ENCODE measurements at regions not wholly inside any gene's neighbourhood (a gene's known extent, or its start where the extent isn't known, plus 50 kb on each side); places are given as distances from the start of the nearest gene placed in this dataset.

DNA sequence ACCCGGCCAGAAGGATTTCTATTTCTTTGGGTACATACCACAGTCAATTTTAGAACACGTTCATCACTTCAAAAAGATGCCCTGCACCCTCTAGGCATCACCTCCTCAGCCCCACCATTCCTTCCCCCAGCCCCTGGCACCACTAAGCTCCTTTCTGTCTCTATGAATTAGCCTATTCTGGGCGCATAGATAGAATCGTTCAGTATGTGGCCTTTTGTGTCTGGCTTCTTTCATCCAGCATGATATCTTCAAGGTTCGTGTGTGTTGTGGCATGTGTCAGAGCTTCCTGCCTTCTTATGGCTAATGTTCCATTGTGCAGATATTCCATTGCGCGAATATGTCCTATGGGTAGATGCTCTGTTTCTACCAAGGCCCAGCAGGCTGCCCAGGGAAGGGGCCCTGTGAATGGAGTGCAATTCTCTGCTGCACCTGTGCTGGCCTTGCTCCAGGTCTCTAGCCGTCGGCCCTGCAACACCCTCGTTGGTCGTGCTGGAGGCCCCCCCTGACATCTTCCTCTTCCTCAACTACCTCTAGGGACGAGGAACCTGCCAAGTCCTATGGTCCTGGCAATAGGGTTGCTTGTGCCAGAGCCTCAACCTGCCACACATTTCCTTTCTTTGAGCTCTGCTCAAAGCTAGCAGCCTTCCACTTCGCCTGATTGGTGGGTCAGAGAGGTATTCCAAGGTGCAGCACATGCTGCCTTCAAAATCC, 113.5 kb downstream of the RIPK4 start:
- no peak overlapping the region for H3K27ac ChIP-seq (ENCODE audit: low read depth)

DNA sequence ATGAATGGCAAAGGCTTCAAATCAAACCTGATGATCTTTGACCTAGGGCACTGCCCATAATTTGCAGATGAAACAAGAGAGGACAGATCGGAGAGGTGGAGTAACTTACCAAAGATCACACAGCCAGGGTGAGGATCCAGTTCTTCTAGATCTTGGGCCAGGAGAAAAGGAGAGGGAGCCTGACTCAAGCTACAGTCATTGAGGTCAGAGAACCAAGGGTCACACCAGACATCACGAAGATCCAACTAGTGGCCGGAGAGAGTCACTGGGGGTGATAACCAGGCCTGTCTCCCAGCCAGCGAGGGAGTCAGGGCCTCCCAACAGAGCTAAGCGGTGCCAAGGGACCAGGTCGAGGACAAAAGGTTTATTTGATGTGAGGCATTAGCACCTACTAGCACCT, 115.0 kb downstream of the RIPK4 start:
- Histone ChIP-seq H3K36me3 (ENCODE audit: insufficient read depth) (no peaks in the 10 kb centered on the region), H3K27ac (ENCODE audit: low read depth) (no peak overlapping the region), H3K4me3 (ENCODE audit: low read depth, low read length) (no peak overlapping the region), H3K4me1 (ENCODE audit: insufficient read depth) (no peaks in the 10 kb centered on the region)
- 84% methylated on average over 6 of the region's 6 CpGs for WGBS
- no peak for DNase-seq (ENCODE audit: extremely low spot score)

More for the DNA sequence above, 113.5 kb downstream of the RIPK4 start:
- 73% methylated on average over 13 of the region's 13 CpGs for WGBS
- no peak overlapping the region for H3K4me3 ChIP-seq (ENCODE audit: low read depth, low read length)
- H3K4me1 ChIP-seq (ENCODE audit: insufficient read depth), result no peaks in the 10 kb centered on the region
- no peaks in the 10 kb centered on the region for H3K36me3 ChIP-seq (ENCODE audit: insufficient read depth)
- DNase-seq (ENCODE audit: extremely low spot score), result no peak

DNA sequence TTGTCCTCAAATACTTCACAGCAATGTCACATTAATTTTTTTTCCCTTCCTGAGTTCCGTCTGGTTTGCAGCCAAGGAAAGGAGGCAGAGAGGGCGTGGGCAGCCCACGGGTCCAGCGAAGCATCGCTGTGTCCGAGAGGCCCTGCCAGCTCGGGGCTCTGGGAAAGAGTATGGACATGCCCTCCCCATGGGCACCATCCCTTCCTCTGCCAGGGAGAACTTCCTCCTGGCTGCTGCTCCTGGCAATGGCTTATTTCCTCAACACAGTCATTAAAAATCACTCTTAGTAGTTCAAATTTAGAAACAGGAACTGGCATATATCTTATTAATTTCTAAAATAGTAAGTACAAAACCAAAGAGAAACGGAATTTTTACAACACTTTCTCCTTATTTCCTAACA, 115.4 kb downstream of the RIPK4 start:
- H3K4me1 ChIP-seq (ENCODE audit: insufficient read depth), result no peaks in the 10 kb centered on the region
- no peaks in the 10 kb centered on the region for H3K36me3 ChIP-seq (ENCODE audit: insufficient read depth)
- no peak overlapping the region for H3K27ac ChIP-seq (ENCODE audit: low read depth)
- 59% methylated on average over 8 of the region's 8 CpGs for WGBS
- DNase-seq (ENCODE audit: extremely low spot score), result no peak
- H3K4me3 ChIP-seq (ENCODE audit: low read depth, low read length), result no peak overlapping the region

DNA sequence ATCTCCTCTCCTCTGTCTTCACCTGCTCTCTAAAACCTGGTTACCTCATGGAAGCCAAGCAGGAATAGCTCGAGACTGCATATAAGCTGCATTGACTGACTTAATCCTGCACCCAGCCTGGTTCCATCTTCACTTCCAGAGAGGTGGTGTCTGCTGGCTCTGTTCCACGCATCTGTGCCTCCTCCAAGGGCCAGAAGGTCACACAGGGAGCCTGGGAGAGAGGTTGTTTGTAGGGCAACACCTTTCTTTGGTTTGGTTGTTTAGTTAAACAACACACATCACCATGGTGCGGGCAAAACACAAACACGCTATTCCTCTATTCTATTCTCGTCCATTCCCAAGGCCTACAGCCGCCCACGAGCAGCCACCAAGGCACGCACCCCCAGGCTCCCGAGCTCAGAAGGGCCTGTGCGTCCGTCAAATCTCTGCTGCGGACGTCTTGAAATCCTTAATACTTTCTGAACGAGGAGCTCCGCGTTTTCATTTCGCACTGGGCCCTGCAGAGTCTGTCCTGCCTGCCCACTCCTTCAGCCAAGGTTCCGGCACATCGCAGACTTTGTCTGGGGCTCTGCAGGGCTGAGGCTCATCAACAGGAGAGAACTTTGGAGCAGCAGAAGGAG, 116.2 kb downstream of the RIPK4 start:
- no peak for DNase-seq (ENCODE audit: extremely low spot score)
- H3K4me1 ChIP-seq (ENCODE audit: insufficient read depth), result no peaks in the 10 kb centered on the region
- no peak overlapping the region for H3K27ac ChIP-seq (ENCODE audit: low read depth)

DNA sequence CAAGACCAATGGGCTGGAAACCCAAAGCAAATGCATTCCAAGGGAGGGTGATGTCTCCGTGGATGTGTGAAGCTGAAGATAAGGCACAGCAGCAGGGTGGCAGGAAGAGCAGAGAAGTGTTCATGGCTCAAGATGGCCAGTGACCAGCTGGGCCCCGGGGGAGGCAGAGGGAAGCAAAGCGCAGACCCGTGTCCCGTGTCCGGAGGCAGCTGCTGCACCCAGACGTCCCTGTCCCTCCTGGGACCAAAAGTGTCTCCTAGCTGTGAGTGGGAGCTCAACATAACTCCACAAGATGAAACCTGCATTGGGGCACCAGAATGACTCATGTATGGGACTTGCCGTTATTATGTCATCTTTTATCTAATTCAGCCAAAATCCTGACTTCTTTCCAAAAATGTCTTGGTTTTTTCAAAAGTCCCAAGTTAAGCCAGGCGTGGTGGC, 118.2 kb downstream of the RIPK4 start:
- no peaks in the 10 kb centered on the region for H3K36me3 ChIP-seq (ENCODE audit: insufficient read depth)
- H3K4me1 ChIP-seq (ENCODE audit: insufficient read depth), result no peaks in the 10 kb centered on the region
- 66% methylated on average over 9 of the region's 9 CpGs for WGBS
- no peak overlapping the region for H3K4me3 ChIP-seq (ENCODE audit: low read depth, low read length)
- H3K27ac ChIP-seq (ENCODE audit: low read depth), result no peak overlapping the region
- no peak for DNase-seq (ENCODE audit: extremely low spot score)

More for the DNA sequence above, 116.2 kb downstream of the RIPK4 start:
- H3K36me3 ChIP-seq (ENCODE audit: insufficient read depth), result no peaks in the 10 kb centered on the region
- no peak overlapping the region for H3K4me3 ChIP-seq (ENCODE audit: low read depth, low read length)
- 89% methylated on average over 19 of the region's 19 CpGs for WGBS

DNA sequence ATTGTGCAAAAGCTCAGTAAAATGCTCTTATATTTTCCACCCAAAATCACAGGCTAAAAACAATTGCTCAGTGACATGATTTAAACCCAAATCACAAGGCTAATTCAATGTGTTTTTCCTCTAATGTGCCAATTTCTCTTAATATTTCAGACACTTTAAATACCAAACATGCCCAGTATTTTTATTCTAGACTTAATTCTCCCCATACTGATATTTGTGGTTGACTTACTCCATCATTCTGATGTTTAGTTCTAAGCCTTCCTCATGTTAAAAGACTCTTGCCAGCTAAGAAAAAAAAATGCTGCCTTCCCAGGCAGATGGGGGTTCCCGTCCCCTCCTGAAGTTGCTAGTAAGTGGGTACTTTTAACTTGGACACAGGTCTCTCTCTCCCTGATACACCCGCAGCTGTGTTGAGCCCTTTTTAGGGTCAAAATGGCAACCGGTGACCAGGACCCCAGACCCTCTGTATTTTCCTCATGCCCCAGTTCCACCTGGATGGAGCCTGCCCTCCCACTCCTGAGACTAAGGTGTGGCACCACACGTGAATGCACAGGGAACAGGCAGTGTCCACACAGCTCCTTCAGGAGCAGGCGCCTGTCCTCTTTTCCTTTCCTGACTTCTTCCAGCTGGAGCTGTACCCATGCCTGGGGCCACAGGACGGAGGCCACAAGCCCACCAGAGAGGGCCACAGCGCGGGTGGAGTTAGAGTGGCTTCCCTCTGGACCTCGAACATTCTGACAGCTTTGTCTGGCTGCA, 118.9 kb downstream of the RIPK4 start:
- Histone ChIP-seq H3K27ac (ENCODE audit: low read depth) (no peak overlapping the region), H3K4me3 (ENCODE audit: low read depth, low read length) (no peak overlapping the region), H3K4me1 (ENCODE audit: insufficient read depth) (no peaks in the 10 kb centered on the region), H3K36me3 (ENCODE audit: insufficient read depth) (no peaks in the 10 kb centered on the region)
- 91% methylated on average over 9 of the region's 9 CpGs for WGBS
- DNase-seq (ENCODE audit: extremely low spot score), result no peak

DNA sequence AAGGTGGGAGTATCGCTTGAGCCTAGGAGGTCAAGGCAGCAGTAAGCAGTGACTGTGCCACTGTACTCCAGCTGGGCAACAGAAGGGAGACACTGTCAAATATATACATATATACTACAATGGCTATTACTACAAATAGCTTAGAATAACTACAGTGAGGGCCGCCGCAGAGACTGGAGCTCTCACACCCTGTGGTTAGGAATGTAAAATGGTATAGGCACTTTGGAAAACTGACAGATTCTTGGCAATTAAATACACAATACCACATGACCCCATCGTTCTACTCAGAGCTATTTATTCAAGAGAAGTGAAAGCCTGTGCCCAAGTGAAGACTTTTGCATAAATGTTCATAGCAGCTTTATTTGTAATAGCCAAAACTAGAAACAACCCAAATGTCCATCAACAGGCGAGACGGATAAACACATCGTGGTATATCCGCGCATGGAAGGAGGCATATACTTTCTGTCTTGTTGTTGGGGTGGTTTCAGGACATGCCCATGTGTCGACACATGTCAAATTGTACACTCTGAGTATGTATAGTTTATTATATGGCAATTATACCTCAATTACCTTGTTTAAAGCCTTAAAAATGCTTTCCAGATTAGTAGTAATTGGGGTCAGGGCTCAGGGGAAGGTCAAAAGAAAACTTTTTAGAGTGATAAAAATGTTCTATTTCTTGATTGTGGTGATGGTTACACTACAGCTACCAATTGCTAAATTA, 123.4 kb downstream of the RIPK4 start:
- H3K4me1 ChIP-seq (ENCODE audit: insufficient read depth), result no peaks in the 10 kb centered on the region
- DNase-seq (ENCODE audit: extremely low spot score), result no peak
- WGBS, result 84% methylated on average over 10 of the region's 10 CpGs
- H3K27ac ChIP-seq (ENCODE audit: low read depth), result no peak overlapping the region
- H3K4me3 ChIP-seq (ENCODE audit: low read depth, low read length), result no peak overlapping the region
- H3K36me3 ChIP-seq (ENCODE audit: insufficient read depth), result no peaks in the 10 kb centered on the region

DNA sequence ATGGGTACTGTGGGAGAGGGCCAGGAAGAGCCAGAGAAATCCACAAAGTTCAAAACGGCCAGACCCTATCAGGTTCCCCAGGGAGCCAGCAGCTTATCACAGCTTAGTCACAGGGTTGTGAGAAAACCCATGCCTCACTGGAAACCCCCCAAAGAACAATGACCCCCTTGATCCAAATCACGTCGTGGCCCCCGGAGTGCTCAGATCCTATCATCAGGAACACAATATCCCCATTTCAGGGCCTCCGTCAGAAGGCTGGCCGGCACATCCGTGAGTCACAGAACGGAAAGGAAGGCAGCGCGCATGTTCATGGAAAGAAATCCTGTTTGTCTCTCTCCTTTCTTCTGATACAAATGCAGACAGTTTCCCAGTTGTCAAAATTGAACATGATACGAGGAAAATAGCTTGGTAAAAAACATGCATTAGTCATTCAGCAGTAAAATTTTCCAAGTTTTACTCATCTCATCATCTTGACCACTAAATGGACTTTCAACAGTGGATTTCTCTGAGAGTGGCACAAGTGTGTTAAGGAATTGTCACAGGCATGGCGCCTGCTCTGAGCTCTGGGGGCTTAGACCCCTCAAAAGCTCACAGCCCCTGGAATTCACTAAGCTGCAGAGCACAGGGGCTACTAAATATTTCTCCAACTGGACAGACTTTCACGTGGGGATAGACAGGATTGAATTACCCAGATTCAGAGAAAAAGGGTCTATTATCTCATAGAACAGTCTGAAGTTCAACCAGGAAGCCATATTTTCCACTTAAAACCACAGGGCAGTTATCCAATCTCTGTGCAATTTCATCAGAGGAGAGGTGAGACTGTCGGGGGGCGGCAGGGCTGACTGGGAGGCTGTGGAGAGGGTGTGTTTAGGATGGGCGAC, 124.8 kb downstream of the RIPK4 start:
- H3K36me3 ChIP-seq (ENCODE audit: insufficient read depth), result no peaks in the 10 kb centered on the region
- DNase-seq (ENCODE audit: extremely low spot score), result no peak
- H3K4me3 ChIP-seq (ENCODE audit: low read depth, low read length), result no peak overlapping the region
- WGBS, result 39% methylated on average over 16 of the region's 16 CpGs
- H3K27ac ChIP-seq (ENCODE audit: low read depth), result no peak overlapping the region
- no peaks in the 10 kb centered on the region for H3K4me1 ChIP-seq (ENCODE audit: insufficient read depth)

DNA sequence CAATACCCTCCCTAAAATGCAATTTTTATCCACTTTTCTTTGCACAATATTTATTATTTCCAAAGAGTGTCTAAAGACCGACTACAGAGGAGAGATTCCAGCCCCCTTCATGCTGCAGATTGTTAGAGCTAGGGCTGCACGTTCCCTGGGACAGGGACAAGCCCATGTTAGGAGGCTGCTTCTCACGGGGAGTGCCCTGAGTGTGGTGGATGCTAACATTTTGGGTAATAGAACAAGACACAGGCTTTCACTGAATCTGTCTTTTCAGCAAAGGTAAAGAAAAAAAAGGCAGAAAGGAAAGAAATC, 125.4 kb downstream of the RIPK4 start:
- DNase-seq (ENCODE audit: extremely low spot score), result no peak
- Histone ChIP-seq H3K27ac (ENCODE audit: low read depth) (no peak overlapping the region), H3K36me3 (ENCODE audit: insufficient read depth) (no peaks in the 10 kb centered on the region), H3K4me3 (ENCODE audit: low read depth, low read length) (no peak overlapping the region), H3K4me1 (ENCODE audit: insufficient read depth) (no peaks in the 10 kb centered on the region)
- WGBS, result 44% methylated on average over 3 of the region's 3 CpGs

DNA sequence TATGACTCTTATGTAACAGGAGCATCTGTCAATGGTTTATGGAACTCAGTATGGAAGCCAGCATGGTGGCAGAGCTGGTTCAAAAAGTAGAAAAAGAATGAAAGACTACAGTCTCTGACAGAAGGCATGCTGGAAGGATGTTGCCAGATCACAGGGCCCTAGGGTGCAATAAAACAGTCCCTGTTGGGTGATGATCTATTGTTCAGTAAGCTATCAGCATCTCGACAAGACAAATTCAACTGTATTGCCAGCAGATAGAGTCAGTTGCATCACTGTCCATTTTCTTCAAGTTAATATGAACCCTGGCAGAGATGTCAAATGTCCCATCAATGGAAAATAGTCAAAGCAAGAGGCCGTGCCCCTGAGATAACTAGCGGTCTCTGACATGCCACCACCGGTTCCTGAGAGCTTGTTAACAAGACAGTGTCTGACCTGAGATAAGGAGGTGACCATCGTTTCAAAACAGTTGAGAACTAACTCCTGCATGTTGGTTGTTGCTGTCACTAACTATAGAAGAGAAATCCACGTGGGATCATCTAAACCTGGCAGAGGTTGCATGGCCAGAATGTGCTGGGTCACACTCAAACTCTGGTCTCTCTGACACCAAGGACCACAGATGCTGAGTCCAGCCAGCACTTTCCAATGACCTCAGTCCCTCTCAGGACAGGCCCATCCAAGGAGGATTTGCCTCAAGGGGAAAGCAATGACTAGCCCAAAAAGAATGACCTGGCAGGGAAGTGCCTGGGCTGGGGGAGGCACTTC, 125.9 kb downstream of the RIPK4 start:
- no peak overlapping the region for H3K4me3 ChIP-seq (ENCODE audit: low read depth, low read length)
- no peak overlapping the region for H3K27ac ChIP-seq (ENCODE audit: low read depth)
- WGBS, result 59% methylated on average over 6 of the region's 6 CpGs
- no peak for DNase-seq (ENCODE audit: extremely low spot score)
- H3K36me3 ChIP-seq (ENCODE audit: insufficient read depth), result no peaks in the 10 kb centered on the region
- no peaks in the 10 kb centered on the region for H3K4me1 ChIP-seq (ENCODE audit: insufficient read depth)

DNA sequence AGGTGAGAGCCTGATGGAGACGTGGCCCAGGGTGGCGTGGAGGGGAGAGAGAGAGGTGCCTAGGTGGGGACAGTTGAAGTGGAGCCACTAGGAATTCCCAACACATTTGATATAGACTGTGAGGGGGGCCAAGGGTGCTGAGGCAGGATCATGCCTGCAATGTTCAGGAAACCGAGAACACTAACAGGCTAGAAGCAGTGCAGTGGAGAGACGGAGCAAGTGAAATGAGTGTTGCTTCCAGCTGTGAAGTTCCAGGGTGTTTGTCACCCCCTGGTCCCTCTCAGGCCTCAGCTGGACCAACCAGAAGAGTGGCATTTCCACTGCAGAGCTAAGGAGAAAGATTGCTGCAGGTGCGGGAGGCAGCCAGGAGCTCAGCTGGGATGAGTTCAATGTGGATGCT, 127.1 kb downstream of the RIPK4 start:
- Histone ChIP-seq H3K27ac (ENCODE audit: low read depth) (no peak overlapping the region), H3K4me3 (ENCODE audit: low read depth, low read length) (no peak overlapping the region), H3K36me3 (ENCODE audit: insufficient read depth) (no peaks in the 10 kb centered on the region), H3K4me1 (ENCODE audit: insufficient read depth) (no peaks in the 10 kb centered on the region)
- no peak for DNase-seq (ENCODE audit: extremely low spot score)
- 96% methylated on average over 5 of the region's 5 CpGs for WGBS

DNA sequence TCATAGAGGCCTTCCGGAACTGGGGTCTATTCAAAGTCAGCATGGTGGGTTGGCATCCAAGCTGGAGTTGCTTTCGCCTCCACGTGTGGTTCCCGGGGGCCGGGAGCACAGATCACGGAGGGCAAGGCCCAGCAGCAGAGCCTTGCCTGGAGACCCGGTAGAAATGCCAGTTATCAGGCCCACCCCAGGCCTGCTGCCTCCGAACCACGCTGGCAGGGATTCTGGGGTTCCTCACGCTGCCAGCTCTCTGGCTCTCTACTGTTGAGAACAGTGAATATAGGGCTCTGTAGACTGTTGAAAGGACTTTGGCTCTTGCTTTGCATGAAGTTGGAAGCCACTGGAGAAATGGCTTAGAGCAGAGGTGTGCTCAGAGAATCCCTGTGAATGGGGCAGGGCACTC, 127.5 kb downstream of the RIPK4 start:
- no peak for DNase-seq (ENCODE audit: extremely low spot score)
- 95% methylated on average over 10 of the region's 10 CpGs for WGBS
- H3K4me1 ChIP-seq (ENCODE audit: insufficient read depth), result no peaks in the 10 kb centered on the region
- H3K27ac ChIP-seq (ENCODE audit: low read depth), result no peak overlapping the region
- H3K4me3 ChIP-seq (ENCODE audit: low read depth, low read length), result no peak overlapping the region
- H3K36me3 ChIP-seq (ENCODE audit: insufficient read depth), result no peaks in the 10 kb centered on the region

Data from urinary bladder (tissue), 3 donors.